Liver (tissue), 3 donors: ENCODE measurements at regions not wholly inside any gene's neighbourhood (a gene's known extent, or its start where the extent isn't known, plus 50 kb on each side); places are given as distances from the start of the nearest gene placed in this dataset.

Source experiments
- ATF3 ChIP-seq: IDR thresholded peaks from 2 replicates; pipeline ENCODE4 v1.6.1; 2016; ENCODE audit warnings: antibody characterized with exemption
- CTCF ChIP-seq: fragments of 150-350 bp; IDR thresholded peaks from 2 replicates; pipeline ENCODE4 v1.5.1; 2017; ENCODE audit warnings: improper control_type of control experiment, low read depth, low read length; ENCODE audit not compliant: missing input control
- GABPA ChIP-seq, 2 donors: IDR thresholded peaks in 1 of 2; conservative IDR thresholded peaks in 1 of 2; 2 replicates each; pipeline ENCODE4 v1.6.1; 2016; ENCODE audit warnings: antibody characterized with exemption in 2 of 2, mild to moderate bottlenecking in 1 of 2, moderate library complexity in 1 of 2
- HNF4A ChIP-seq, 2 donors: conservative IDR thresholded peaks; 2 replicates each; pipeline ENCODE4 v1.6.1; 2016; ENCODE audit warnings: antibody characterized with exemption in 2 of 2, mild to moderate bottlenecking in 2 of 2
- HNF4G ChIP-seq: IDR thresholded peaks from 2 replicates; pipeline ENCODE4 v1.6.1; 2016; ENCODE audit warnings: antibody characterized with exemption
- JUND ChIP-seq, 2 donors: IDR thresholded peaks; 2 replicates each; pipeline ENCODE4 v1.6.1; 2016; ENCODE audit warnings: antibody characterized with exemption in 2 of 2
- MAX ChIP-seq: IDR thresholded peaks from 2 replicates; pipeline ENCODE4 v1.6.1; 2016; ENCODE audit warnings: antibody characterized with exemption
- REST ChIP-seq: IDR thresholded peaks from 2 replicates; pipeline ENCODE4 v1.6.1; 2016; ENCODE audit warnings: antibody characterized with exemption, mild to moderate bottlenecking
- RXRA ChIP-seq, 2 donors: IDR thresholded peaks; 2 replicates each; pipeline ENCODE4 v1.6.1; 2017 to 2018; ENCODE audit warnings: antibody characterized with exemption in 2 of 2, mild to moderate bottlenecking in 1 of 2
- YY1 ChIP-seq: IDR thresholded peaks from 2 replicates; pipeline ENCODE4 v1.6.1; 2016; ENCODE audit warnings: antibody characterized with exemption, mild to moderate bottlenecking
- ZBTB33 ChIP-seq: IDR thresholded peaks from 2 replicates; pipeline ENCODE4 v1.6.1; 2016; ENCODE audit warnings: antibody characterized with exemption
- donor health status: healthy.
- donor health status: healthy.

GRCh38 chr3:13243586-13243985 is 170.4 kb upstream of the IQSEC1 start:
- TF ChIP-seq CTCF (no peak), ZBTB33 (no peak), HNF4A (conservative IDR thresholded peaks at IDR 0.05) (no peak), JUND (IDR thresholded peaks at IDR 0.05) (no peak), RXRA (IDR thresholded peaks at IDR 0.05) (no peak), MAX (no peak), ATF3 (no peak), YY1 (no peak), GABPA (IDR thresholded peaks at IDR 0.05 in 1 of 2, conservative IDR thresholded peaks at IDR 0.05 in 1 of 2) (no peak), REST (no peak), HNF4G (no peak)
